ENCODE measurements at regions not wholly inside any gene's neighbourhood (a gene's known extent, or its start where the extent isn't known, plus 50 kb on each side); places are given as distances from the start of the nearest gene placed in this dataset.
"Not testable (repeated sequence)": the region's sequence is repeated elsewhere in the genome, so short reads cannot be mapped to it uniquely, and the experiment has no call there.

GRCh38 chr2:8550937-8551621 is 130.8 kb upstream of the ID2 start:
- DNase-seq: peak in 1 of 2 experiments; percentile 13

DNA sequence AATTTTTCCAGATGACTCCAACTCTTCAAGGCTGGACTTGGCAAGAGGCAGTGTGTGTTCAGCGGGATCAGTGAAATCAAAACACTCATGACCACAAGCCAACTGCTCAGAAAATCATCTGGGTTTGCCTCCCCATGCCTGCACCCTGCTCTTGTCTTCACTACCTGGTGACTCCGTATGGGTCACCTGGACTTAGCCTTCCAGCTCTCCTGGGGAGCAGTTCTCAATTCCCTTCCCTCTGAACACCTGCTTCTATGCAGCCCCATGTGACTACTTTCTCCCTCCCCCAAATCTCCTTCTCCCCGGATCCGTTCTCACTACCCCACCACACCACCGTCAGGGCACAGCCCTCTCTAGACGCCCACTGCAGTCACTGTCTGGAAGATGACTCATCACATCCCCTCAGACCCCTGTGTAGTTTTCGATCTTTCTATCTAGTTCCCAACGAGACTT is 130.2 kb upstream of the ID2 start:
- peak; percentile 35 to 49 for DNase-seq

DNA sequence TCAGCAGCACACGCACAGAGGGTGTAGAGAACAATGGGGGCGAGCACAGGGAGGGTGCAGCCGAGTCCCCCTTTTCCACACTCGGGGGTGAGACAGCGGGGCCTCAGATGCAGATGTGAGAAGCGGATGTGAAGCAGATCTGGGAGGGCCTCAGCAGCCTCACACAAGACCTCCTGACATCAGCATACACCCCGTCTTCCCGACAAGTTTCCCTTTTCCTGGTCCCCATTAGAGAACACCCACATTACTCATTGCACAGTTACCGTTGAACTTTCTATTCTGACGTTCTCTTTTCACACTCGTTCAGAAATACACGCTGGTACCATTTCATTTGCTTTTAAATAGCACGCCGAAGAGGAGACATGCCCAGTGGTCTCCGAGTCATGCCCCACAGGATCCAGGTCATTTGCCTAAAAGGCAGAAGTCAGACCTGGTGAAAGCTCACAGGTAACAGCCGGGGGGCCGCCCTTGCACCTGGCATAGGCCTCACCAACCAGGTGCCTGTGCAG is 129.5 kb upstream of the ID2 start:
- DNase-seq: no peak

DNA sequence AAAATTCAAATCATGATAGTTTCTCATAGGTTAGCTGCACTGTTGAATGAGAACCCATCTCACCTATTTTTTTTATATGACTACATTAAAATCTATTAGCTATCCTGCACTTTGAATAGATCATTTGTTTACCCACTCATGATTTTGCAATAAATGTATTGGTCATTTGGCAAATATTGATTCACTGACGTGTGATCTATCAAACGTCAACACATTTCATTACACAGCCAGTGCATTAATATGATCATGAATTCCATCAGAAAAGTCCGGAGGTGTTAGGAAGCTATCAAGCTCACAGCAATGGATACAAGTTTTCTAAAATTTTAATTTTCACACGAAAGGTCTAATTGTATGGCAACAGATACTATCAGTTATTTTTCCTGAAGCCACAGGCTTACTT is 128.2 kb upstream of the ID2 start:
- DNase-seq: no peak

- no peak for DNase-seq
Measured at GRCh38 chr2:8554296-8554806, 127.5 kb upstream of the ID2 start.

DNA sequence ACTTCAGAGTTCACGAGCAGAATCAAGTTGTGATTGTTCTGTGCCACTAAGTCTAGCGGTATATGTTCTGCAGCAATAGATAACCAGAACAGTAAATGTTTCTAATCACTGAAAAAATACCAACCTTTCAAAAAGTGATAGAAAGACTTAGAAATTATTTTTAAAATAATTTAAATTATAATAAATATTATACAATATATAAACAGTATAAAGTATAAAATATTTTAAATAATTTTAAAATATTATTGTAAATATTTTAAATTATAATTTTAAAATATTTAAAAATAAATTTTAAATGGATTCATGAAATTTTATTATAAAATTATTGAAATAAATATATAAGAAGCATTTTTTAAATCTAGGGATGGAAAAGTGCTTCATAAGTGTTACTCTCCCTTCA is 126.3 kb upstream of the ID2 start:
- no peak for DNase-seq

DNA sequence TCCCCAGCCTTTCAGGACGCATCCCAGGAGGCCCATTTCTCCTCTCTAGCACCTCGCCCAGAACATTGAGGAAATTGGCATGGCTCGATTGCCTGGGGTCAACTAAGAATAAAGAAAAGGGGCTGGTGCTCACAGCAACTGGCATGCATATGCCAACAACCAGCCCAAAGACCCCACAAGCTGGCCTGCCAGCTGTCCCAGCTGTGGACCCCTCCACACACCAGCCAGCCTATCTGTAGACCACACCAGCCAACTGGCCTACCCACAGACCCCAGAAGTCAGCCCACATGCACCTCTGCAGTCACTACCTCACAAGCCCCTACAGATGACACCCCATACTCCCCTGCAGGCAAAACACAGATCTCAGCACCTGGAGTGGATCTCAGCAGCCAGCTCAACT is 123.8 kb upstream of the ID2 start:
- DNase-seq: peak in 1 of 2 experiments; percentile 7

GRCh38 chr2:8558956-8559355 is 122.9 kb upstream of the ID2 start:
- DNase-seq: no peak

DNA sequence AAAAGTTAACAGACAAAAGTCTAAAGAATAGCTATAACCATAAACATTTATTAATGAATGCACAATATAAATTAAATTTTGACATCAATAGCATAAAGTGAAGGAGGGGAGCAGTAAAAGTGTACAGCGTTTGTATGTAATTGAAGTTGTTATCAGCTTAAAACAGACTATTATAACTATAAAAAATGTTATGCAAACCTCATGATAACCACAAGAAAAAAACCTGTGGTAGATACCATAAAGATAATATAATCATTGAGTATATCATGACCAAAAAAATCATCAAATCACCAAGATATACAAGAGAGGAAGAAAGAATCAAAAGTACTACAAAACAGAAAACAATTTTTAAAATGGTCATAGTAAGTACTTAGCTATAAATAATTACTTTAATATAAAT is 122.1 kb upstream of the ID2 start:
- no peak for DNase-seq

DNA sequence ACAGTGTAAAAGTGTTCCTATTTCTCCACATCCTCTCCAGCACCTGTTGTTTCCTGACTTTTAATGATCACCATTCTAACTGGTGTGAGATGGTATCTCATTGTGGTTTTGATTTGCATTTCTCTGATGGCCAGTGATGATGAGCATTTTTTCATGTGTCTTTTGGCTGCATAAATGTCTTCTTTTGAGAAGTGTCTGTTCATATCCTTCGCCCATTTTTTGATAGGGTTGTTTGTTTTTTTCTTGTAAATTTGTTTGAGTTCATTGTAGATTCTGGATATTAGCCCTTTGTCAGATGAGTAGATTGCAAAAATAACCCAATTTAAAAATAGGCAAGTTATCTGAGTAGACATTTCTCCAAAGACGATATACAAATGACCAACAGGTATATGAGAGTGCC is 120.2 kb upstream of the ID2 start:
- not testable (repeated sequence) for DNase-seq

DNA sequence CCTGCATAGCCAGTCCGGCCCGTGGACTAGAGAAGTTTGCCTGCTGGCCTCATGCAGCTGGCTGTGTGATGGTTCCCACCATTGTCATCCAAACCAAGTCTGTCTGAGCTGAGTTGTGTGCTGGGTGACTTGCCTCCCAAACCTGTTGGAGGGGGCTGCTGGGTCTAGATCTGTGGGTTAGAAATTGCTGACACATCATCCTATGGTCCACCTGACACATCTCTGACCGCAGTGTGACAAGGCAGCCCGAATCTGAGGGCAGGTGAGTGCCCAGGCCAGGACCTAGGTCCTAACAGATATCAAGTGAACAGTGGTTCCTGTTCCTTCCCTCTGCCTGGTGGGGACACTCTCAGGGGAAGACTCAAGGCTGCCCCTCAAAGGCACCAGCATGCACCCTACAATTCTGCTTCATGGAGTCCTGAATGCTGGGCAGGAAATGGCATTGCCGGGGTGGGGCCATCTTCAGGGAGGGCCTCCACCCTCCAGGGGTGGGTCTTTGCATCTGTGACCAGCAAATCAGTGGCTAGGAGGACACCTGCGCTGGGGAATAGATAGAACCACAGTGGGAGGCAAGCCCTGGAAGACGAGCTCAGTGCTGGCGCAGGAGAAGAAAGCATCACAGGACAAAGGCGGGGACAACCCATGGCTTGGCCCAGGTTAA is 117.9 kb upstream of the ID2 start:
- no peak for DNase-seq

GRCh38 chr2:8564475-8564874 is 117.4 kb upstream of the ID2 start:
- DNase-seq: no peak

- no peak for DNase-seq
Measured at GRCh38 chr2:8565399-8566154, 116.3 kb upstream of the ID2 start.

GRCh38 chr2:8566155-8566670 is 115.6 kb upstream of the ID2 start:
- DNase-seq: no peak

DNA sequence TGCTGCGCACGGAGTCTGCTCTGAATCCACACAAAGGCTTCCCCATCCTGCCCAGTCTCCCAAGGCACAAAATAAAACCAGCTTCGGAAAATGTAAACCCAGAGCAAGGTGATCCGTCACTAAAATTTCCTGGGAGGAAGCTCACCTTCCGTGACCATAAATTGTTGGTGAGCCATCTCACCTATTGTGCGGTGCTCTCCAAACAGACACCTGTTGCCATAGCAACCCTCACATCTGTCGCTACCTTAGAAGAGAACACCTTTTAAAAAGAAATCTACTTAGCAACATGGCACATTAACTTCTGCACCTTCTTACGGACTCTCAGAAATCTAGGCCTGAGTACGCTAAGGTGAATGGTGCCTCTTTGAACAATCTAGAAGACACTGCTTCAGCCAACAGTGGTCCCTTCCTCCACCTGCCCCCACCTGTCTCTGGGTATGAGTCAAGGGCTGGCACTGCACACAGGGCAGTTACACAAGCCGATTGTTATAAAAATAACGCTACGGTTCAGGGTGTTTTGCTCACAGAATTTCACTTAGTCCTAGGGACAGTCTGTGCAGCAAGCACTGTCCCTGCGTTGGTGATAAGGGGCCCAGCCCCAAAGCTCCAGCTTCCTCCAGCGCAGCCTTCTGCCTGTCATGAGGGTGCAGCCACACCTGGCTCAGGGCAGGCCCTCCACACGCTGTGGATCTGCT is 114.9 kb upstream of the ID2 start:
- DNase-seq: no peak

- DNase-seq: no peak
Measured at GRCh38 chr2:8567469-8568260, 114.2 kb upstream of the ID2 start.

DNA sequence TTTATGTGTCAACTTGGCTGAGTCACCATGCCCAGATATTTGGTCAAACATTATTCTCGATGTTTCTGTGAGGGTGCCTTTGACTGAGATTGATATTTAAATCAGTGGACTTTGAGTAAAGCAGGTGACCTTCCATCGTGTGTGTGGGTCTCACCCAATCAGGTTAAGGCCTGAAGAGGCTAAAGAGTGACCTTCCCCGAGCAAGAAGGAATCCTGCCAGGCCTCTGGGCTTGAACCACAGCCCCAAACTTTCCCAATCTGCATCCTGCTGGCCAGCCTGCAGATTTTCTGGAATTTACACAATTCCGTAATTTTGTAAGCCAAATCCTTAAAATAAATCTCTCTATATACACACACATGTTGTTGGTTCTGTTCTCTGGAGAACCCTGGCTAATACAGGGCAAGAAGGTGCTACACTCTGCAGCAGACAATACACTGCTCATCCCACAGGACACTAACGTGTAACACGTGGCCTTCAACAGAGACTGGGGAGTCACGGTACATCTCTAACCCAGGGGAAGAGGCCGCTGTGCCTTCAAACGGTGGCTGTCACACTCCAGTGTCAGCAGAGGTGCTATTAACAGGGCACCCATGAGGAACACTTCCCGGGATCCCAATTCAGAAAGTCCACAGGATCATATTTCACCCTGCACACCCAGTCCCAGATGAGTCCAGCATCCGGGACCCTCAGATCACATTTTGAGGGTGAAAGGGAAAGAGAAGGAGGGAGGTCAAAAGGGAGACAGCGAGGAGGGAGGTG is 113.1 kb upstream of the ID2 start:
- DNase-seq: no peak

DNA sequence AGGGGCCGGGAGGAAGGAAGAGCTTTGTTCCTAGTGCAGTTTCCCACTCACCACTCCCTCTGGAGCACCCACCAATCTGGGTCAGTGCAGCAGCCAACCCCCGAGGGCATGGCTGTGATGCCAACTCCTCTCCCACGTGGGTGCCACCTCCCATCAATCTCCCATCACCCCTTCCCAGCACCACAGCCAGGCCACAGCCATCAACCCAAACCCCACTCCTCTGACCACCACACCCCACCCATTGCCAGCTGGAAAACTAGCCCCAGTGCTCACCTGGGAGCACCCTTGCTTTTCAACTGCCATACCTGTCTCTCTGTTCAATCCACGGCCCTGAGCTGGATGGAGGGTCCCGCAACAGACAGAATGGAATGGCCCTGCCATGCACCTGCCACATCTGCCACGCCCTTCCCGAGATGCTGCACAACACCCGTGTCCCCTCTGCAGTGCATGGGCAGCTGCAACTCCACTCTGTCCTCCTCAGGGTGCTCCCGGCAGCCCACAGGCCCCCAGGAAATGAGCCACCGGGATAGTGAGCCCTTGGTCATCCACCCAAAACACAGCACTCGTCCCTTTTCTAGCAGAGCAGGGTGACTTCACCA is 112.4 kb upstream of the ID2 start:
- DNase-seq: no peak

- DNase-seq: no peak
Measured at GRCh38 chr2:8570637-8571036, 111.2 kb upstream of the ID2 start.

GRCh38 chr2:8571301-8571791 is 110.5 kb upstream of the ID2 start:
- no peak for DNase-seq
